ENCODE measurements at regions not wholly inside any gene's neighbourhood (a gene's known extent, or its start where the extent isn't known, plus 50 kb on each side); places are given as distances from the start of the nearest gene placed in this dataset.

GRCh38 chr6:133594652-133595110 lies 294.2 kb upstream of the TCF21 start:
- no peak for TF ChIP-seq CTCF (IDR thresholded peaks at IDR 0.05; ENCODE audit: control insufficient read depth, extremely low read depth, insufficient read depth)
- no peak for DNase-seq (ENCODE audit: low read depth)
- H3K4me3 ChIP-seq (ENCODE audit: low read depth, low read length): no peak overlapping the region

GRCh38 chr6:133595111-133595761 lies 293.7 kb upstream of the TCF21 start:
- H3K4me3 ChIP-seq (ENCODE audit: low read depth, low read length): no peak overlapping the region
- DNase-seq (ENCODE audit: low read depth): no peak
- no peak for TF ChIP-seq CTCF (IDR thresholded peaks at IDR 0.05; ENCODE audit: control insufficient read depth, extremely low read depth, insufficient read depth)

- no peak overlapping the region for H3K4me3 ChIP-seq (ENCODE audit: low read depth, low read length)
- DNase-seq (ENCODE audit: low read depth): no peak
- TF ChIP-seq CTCF (IDR thresholded peaks at IDR 0.05; ENCODE audit: control insufficient read depth, extremely low read depth, insufficient read depth): no peak
Observed at GRCh38 chr6:133606852-133607251, 282.1 kb upstream of the TCF21 start.

GRCh38 chr6:133608620-133609019 lies 280.3 kb upstream of the TCF21 start:
- no peak overlapping the region for H3K4me3 ChIP-seq (ENCODE audit: low read depth, low read length)
- DNase-seq (ENCODE audit: low read depth): no peak
- TF ChIP-seq CTCF (IDR thresholded peaks at IDR 0.05; ENCODE audit: control insufficient read depth, extremely low read depth, insufficient read depth): no peak

GRCh38 chr6:133609415-133610226 lies 279.3 kb upstream of the TCF21 start:
- TF ChIP-seq CTCF (IDR thresholded peaks at IDR 0.05; ENCODE audit: control insufficient read depth, extremely low read depth, insufficient read depth): no peak
- no peak for DNase-seq (ENCODE audit: low read depth)
- no peak overlapping the region for H3K4me3 ChIP-seq (ENCODE audit: low read depth, low read length)

GRCh38 chr6:133610227-133610840 lies 278.6 kb upstream of the TCF21 start:
- H3K4me3 ChIP-seq (ENCODE audit: low read depth, low read length): no peak overlapping the region
- TF ChIP-seq CTCF (IDR thresholded peaks at IDR 0.05; ENCODE audit: control insufficient read depth, extremely low read depth, insufficient read depth): no peak
- no peak for DNase-seq (ENCODE audit: low read depth)
